Panc1 (cell line): ENCODE measurements at regions not wholly inside any gene's neighbourhood (a gene's known extent, or its start where the extent isn't known, plus 50 kb on each side); places are given as distances from the start of the nearest gene placed in this dataset.

ENCODE experiments used
- CTCF ChIP-seq: fragments of 450-650 bp; IDR thresholded peaks from 2 replicates; pipeline ENCODE4 v1.5.1; 2017; ENCODE audit warnings: mild to moderate bottlenecking
- POLR2AphosphoS5 ChIP-seq: IDR thresholded peaks from 2 replicates; pipeline ENCODE4 v1.6.1; 2012; ENCODE audit warnings: mild to moderate bottlenecking, low read depth, low read length, moderate library complexity
- TCF7L2 ChIP-seq: IDR thresholded peaks from 2 replicates; pipeline ENCODE4 v1.6.1; 2011; ENCODE audit warnings: mild to moderate bottlenecking, low read depth, low read length, inconsistent platforms

- TF ChIP-seq CTCF (no peak), TCF7L2 (no peak), POLR2AphosphoS5 (no peak)
These were observed 449.4 kb upstream of the SOX11 start for GRCh38 chr2:5242751-5243150.
